ENCODE measurements at regions not wholly inside any gene's neighbourhood (a gene's known extent, or its start where the extent isn't known, plus 50 kb on each side); places are given as distances from the start of the nearest gene placed in this dataset.
"Not testable (repeated sequence)": the region's sequence is repeated elsewhere in the genome, so short reads cannot be mapped to it uniquely, and the experiment has no call there.

DNA sequence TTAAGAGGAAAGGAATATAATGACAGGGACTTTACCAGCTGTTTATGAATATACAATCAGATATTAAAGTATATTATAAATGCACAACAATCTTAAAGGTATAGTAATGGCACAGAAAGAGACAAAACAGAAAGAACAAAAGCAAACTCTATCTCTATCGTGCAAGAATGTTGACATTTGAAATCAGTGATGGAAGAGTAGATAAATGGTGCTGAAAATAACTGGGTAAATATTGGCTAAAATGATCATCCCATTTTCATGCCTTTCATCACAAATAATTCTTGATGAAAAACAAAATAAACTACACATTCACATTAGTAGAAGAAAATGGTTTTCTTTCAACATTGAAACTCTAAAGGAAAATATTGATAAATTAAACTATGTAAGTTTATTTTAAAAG is 495.9 kb downstream of the IRS1 start:
- no peak overlapping the region for H3K27ac ChIP-seq (ENCODE audit: low read depth, low read length)
- 16 to 63% (median 53%) methylated on average over 1 of the region's 1 CpG for WGBS, 3 donors

DNA sequence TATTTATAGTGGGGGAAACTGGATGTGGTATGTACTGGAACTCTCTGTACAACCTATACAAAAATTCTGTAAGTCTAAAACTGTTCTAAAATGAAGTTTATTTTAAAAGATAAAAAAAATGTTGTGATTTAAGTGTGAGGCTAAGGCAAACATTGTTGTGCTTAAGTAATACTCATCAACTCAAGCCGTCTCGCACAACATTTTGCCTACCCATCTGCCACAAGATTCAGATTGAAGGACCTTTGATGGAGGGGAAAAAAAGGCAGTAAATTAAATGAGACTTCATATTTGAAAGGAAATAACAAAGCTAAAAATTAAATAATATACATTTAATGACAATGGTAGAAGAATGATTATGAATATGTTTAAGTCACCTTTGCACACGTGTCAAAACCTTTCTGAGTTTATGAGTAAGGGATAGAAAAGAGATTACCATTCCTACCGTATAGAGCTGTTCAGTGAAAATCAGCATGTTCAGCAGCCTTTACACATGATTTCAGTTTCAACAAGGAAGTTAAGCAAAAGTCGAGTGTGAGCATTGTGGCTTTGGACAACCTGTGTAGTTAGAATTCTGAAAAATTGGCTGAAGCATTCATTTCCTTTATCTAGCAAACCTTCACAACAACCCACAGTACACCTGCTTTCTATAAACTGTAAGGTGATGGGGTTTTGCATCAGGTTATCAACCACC is 499.3 kb downstream of the IRS1 start:
- H3K27ac ChIP-seq (ENCODE audit: low read depth, low read length): no peak overlapping the region
- 80 to 82% (median 81%) methylated on average over 5 of the region's 5 CpGs for WGBS, 3 donors

DNA sequence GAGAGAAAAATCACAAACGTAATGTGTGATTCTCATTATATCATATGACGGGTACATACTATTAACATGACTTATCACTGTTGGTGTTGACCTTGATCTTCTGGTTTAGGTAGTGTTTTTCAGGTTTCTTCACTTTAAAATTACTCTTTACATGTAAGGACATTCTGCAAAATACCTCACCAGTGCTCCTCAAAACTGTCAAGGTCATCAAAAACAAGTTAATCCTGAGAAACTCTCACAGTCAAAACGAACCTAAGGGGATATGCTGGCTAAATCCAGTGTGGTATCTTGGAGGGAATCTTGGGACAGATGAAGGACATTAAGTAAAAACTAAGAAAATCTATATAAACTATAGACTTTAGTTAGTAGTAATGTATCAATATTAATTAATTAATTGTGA is 499.8 kb downstream of the IRS1 start:
- WGBS, 3 donors: 50 to 60% (median 55%) methylated on average over 3 of the region's 3 CpGs
- no peak overlapping the region for H3K27ac ChIP-seq (ENCODE audit: low read depth, low read length)

DNA sequence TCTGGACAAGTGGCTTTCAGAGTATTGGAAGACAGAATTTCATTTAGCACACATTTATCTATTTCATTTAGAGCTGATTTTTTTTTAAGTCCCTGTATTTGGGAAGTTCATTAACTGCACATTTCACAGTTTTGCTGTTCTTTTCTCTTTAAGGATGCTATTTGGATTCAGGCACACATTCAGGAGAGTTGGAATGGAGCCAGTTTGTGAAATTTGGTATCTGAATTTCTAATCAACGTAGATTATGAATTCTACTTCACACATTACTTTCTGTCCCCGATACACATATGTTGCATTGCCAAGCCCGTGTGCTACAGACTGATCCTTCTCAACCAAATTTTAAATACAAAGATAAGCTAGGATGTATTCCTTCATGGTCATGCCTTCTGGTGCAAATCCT is 503.9 kb downstream of the IRS1 start:
- H3K27ac ChIP-seq (ENCODE audit: low read depth, low read length): no peak overlapping the region
- 63 to 75% (median 71%) methylated on average over 3 of the region's 3 CpGs for WGBS, 3 donors

DNA sequence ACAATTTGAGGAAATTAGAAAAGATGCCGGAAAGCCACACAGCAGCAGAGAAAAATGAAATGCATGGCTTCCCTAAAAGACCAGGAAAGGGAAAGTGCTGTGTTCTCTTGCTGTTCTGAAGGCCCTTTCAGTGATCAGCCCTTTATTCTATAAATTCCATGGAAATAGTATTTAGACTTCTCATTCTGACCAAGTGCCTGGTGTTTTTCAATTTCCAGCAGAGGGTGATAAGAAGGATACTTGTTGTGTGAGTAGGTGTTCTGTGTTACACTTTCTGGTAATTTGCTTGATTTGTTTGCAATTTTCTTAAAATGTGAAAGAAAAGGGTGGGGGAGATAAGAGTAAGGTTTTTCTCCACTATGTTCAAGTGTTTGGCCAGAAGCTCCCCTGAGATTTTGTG is 504.5 kb downstream of the IRS1 start:
- no peak overlapping the region for H3K27ac ChIP-seq (ENCODE audit: low read depth, low read length)
- WGBS, 3 donors: 0 to 41% (median 0%) methylated on average over 1 of the region's 1 CpG

DNA sequence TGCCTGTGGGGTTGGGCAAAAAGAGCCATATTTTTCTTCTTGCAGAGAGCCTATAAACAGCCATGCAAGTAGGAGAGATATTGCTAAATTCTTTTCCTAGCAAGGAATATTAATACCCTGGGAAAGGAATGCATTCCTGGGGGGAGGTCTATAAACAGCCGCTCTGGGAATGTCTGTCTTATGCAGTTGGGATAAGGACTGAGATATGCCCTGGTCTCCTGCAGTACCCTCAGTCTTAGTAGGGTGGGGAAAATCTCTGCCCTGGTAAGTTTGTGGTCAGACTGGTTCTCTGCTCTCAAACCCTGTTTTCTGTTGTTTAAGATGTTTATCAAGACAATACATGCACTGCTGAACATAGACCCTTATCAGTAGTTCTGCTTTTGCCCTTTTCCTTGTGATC is 508.3 kb downstream of the IRS1 start:
- not testable (repeated sequence) for H3K27ac ChIP-seq (ENCODE audit: low read depth, low read length)

DNA sequence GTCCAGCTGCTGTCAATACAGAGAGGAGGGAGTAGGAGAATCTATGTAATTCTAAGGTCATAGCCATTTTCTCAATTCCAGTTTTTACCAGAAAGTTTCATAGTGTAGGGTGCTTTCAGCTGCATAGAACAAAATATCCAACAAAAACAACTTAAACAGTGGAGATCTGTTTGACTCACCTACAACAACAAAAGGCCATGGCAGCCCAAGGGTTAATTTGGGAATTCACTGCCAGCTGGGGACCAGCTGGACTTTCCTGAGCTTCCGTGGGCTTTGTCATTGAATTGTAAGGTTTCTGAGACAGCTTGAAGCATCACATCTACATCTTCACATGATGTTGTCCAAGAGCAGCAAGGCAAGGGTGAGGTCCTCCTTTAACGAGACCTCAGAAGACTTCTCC is 512.7 kb downstream of the IRS1 start:
- H3K27ac ChIP-seq (ENCODE audit: low read depth, low read length): no peak overlapping the region
- WGBS, 3 donors: 68 to 77% (median 77%) methylated on average over 2 of the region's 2 CpGs

More for the DNA sequence above, 508.3 kb downstream of the IRS1 start:
- 92 to 100% (median 92%) methylated on average over 1 of the region's 1 CpG for WGBS, 3 donors

DNA sequence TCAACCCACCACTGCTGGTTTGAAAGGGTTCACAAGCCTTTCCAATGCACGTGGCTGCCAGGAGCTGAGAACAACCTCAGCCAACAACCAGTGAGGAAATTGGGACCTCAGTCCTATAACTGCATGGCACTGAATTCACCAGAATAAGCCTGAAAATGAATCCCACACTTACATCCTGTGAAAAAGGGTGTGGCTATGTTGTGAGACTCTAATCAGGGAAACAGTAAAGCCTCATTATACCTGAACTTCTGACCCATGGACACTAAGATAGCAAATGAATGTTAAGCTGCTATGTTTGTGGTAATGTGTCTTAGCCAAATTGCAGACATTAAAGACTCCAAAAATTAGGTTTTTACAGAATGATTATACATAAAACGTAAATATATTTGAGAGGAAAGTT is 515.8 kb downstream of the IRS1 start:
- WGBS, 3 donors: 66 to 75% (median 67%) methylated on average over 2 of the region's 2 CpGs
- no peak overlapping the region for H3K27ac ChIP-seq (ENCODE audit: low read depth, low read length)

DNA sequence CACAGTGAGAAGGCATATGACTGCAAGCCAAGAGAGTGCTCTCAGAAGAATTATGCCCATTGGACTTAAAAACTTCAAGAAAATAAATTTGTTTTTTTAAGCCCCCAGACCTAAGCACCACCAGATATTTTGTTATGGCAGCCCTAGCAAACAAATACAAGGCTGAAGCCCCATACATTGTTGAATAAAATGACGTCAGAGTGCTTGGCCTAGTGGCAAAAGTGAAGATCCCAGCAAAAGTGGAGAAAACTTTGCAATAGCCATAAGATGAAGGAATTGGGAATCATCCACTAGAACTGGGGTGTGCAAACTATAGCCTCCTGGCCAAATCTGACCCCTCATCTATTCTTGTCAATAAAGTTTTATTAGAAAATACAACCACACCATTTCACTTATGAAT is 517.5 kb downstream of the IRS1 start:
- H3K27ac ChIP-seq (ENCODE audit: low read depth, low read length): no peak overlapping the region
- WGBS, 3 donors: 90 to 91% (median 91%) methylated on average over 1 of the region's 1 CpG

DNA sequence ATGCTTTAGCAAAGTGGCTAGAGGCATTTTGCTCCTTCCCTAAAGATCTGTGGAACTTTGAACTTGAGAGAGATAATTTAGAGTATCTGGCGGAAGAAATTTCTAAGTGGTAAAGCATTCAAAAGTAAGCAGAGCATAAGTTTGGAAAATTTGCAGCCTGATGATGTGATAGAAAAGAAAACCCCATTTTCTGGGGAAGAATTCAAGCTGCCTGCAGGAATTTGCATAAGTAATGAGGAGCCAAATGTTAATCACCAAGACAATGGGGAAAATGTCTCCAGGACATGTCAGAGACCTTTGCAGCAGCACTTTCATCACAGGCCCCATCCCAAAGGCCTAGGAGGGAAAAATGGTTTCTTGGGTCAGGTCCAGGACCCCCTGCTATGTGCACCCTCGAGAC is 519.5 kb downstream of the IRS1 start:
- 78 to 87% (median 86%) methylated on average over 2 of the region's 2 CpGs for WGBS, 3 donors
- H3K27ac ChIP-seq (ENCODE audit: low read depth, low read length): not testable (repeated sequence)

DNA sequence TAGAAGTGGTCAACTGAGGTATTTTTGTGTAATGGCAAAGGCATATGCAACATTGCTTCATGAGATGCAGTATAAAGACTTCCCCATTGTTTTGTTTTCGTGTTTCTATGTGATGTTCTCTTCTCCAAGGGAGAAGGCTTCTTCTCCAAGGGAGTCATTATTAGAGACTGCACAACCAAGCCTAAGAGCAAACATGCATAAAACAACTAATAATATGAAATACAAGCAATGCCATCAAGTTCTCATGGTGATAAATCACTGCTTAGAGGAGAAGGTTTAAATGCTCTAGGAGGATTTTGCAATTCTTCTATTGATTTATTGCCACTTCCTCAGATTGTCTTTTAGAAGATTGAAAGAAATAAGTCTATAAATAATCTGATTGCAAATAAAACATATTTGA is 524.4 kb downstream of the IRS1 start:
- 29 to 72% (median 30%) methylated on average over 1 of the region's 1 CpG for WGBS, 3 donors
- no peak overlapping the region for H3K27ac ChIP-seq (ENCODE audit: low read depth, low read length)

DNA sequence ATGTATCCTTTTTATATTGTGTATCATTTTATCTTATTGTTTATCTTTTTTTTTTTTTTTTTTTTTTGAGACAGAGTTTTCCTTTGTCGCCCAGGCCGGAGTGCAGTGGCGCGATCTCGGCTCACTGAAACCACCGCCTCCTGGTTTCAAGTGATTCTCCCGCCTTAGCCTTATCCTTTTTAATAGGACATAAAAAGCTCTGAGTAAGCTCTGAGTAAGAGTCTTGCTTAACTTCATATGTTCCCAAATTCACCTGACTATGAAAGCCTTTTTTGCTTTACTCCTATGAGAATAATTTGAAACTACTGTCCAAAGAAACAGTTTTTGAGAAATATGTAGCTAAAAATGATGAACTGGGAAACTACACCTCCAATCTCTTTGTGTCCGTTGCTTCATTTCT is 525.5 kb downstream of the IRS1 start:
- no peak overlapping the region for H3K27ac ChIP-seq (ENCODE audit: low read depth, low read length)
- WGBS, 3 donors: 81 to 88% (median 83%) methylated on average over 8 of the region's 8 CpGs

DNA sequence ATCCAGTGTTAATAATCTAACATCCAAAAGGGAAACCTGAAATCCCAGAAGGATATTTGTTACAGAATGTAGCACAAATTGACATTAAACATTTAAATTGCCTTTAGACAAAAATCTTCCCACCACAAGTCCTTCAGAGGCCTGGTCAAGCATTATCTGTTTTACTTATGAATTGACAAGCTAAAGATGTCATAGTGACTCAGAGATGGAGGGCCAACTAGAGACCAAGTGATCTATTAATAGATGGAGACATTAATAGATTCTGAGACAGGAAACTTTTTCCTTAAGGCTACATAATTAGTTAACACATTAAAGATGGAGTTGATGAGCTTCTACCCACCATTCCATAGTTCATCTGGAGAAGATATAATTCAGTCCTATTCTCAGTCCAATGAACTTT is 526.2 kb downstream of the IRS1 start:
- no peak overlapping the region for H3K27ac ChIP-seq (ENCODE audit: low read depth, low read length)

DNA sequence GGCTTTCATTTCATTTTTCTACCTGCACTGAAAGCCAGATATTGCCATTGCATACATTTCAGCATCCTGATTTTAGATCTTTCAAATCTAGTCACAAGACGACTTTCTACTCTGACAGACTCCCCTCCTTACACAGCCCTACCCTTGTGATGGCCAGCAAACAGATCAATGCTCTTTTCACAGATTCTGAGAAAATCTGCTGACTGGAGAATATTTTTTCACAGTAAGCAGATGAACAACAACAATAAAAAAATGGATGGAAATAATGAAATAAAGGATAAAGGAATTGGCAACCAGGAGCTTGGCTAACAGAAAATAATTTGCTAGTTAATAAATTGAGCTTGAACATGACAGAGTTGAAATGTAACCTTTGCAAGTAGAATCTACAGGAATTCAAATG is 527.2 kb downstream of the IRS1 start:
- 18 to 60% (median 60%) methylated on average over 1 of the region's 1 CpG for WGBS, 3 donors
- H3K27ac ChIP-seq (ENCODE audit: low read depth, low read length): no peak overlapping the region

DNA sequence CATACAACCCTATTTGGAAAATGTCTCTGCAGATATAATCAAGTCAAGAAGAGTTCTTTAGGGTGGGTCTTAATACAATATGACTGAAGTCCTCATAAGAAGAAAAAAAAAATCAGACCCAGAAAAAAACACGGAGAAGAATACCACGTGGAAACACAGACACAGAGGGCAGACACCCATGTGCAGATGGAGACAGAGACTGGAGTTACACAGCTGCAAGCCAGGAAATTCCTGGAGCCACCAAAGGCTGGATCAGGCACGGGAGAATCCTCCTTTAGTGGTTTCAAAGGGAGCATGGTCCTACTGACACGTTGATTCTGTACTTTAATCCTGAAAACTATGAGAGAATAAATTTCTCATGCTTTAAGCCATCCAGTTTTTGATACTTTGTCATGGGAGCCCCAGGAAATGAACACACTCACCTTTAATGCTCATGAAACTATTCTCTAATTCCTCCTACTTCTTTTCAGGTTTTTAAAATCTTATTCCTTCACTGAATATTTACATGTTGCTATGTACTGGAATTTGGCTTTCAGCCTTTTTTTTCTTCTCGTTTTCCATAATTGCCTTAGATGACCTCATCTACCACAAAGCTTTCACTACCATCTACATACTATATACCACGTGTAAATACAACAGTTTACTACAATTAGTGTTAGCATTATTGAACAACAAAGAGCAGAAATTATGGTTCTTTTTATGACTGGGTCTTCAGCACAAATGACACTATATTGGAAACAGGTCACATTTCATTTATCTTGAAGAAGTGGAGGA is 529.1 kb downstream of the IRS1 start:
- H3K27ac ChIP-seq (ENCODE audit: low read depth, low read length): no peak overlapping the region
- WGBS, 3 donors: 54 to 62% (median 60%) methylated on average over 6 of the region's 6 CpGs

DNA sequence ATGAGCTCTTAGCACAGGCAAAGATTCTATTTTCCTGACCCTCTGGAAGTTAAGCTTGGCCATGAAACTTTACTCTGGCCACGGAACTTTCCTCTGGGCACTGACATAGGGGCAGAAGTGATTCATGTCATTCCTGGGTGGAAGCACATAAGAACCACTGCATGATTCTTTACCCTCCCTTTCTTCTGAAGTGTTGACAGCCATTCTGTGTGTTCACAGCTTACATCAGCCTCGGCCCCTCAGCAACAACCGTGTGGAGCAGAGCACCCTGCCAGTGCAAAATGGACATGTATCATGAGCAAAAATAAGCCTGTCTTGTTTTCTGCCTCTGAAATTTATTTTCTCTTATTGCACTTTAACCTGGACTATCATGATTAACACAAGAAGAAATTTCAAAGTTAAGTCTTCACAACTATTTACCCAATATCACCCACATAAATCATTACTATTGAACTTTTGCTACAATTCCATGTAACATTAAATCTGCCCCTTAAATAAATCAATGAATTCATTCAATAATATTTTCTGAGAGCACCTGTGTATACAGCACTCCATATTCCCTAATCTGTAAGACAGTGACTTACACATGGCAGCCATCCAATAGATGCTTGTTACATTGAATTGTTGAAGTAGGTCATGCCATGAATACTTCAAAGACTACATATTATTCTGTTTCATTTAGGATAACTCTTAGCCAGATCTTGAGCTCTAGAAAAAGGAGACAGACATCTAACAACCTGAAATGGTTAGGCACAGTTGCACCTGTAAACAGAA is 531.9 kb downstream of the IRS1 start:
- WGBS, 3 donors: 50 to 86% (median 86%) methylated on average over 3 of the region's 3 CpGs
- no peak overlapping the region for H3K27ac ChIP-seq (ENCODE audit: low read depth, low read length)

DNA sequence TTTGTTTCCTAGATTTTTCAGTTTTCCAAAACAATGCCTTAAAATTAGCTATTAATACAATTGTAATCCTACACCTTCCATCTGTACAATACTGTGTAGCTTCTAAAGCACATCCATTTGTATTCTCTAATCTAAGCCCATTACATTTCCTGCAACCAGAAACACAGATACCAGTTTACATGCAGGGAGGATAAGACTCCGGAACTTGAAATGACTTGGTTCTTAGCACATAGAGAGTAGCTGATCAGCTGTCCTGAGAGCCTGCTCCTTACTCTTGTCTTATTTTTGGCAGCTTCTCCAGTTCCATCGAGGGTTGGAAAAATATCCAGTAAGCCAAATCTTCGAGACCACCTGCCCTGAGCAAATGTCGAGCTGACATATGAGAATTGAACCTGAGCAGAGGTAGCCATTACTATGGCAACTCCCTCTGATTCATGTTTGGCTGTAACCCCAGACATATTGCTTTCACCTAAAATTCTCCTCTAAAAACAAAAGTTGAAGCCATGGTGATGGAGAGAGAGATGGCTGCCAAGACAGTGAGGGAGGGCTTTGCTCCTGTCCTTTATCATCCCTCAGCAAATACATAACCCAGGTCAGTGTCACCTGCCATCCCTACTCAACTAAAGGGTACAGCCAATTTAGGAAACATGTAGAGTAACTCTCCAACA is 542.8 kb downstream of the IRS1 start:
- H3K27ac ChIP-seq (ENCODE audit: low read depth, low read length): no peak overlapping the region
- 60 to 76% (median 70%) methylated on average over 4 of the region's 4 CpGs for WGBS, 3 donors

DNA sequence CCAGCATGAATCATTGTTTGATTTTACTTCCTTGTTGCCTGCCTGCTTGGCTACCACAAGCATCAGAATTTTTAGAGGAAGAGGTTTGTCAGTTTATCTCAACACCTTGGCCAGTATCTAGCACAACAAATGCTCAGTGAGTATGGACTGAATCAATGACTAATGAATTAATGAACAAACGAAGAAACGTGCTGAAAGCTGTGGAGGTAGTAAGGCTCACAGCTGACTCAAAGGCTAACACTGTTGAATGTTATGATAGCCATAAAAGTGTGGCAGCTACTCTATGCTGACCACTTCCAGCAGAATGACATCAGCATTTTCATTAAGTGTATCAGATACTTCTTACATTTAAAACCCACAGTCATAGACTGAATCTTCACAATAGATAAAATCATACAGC is 543.4 kb downstream of the IRS1 start:
- WGBS, 3 donors: 26 to 63% (median 55%) methylated on average over 2 of the region's 2 CpGs

DNA sequence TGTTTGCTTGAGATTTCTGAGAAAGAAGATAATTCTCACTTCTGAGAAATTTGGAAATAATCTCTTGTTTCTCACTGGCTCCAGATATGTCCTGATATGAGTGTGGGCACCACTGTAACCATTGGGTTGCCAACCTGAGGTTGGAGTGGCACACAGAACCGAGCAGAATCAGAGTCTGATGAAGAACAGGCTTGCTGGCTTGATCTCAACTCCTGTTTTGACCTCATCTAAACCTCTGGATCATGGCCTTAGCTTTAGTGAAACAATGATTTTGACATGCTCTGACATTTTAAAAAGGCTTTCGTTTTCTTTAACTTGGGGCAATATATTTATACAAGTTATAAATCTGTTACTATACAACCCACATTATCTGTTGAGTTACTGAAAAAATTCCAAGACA is 548.0 kb downstream of the IRS1 start:
- WGBS, 3 donors: 55 to 63% (median 60%) methylated on average over 2 of the region's 2 CpGs
- H3K27ac ChIP-seq (ENCODE audit: low read depth, low read length): no peak overlapping the region

More for the DNA sequence above, 543.4 kb downstream of the IRS1 start:
- H3K27ac ChIP-seq (ENCODE audit: low read depth, low read length): no peak overlapping the region

All from adipose tissue (tissue), 3 donors.